H1 (cell line): ENCODE measurements at regions not wholly inside any gene's neighbourhood (a gene's known extent, or its start where the extent isn't known, plus 50 kb on each side); places are given as distances from the start of the nearest gene placed in this dataset.

Experiments used
- CTCF ChIP-seq, 3 experiments: IDR thresholded peaks; 1 replicate in 2 of 3; 2 replicates in 1 of 3; pipeline versions ENCODE4 v1.5.1 to v1.6.1; 2011; ENCODE audit warnings: low read length in 3 of 3, mild to moderate bottlenecking in 3 of 3, inconsistent platforms in 2 of 3, low read depth in 1 of 3, moderate library complexity in 1 of 3; ENCODE audit not compliant: insufficient read depth in 1 of 3; ENCODE audit errors: control extremely low read depth in 1 of 3
- EP300 ChIP-seq, 2 experiments: IDR thresholded peaks; 1 replicate in 1 of 2; 2 replicates in 1 of 2; pipeline ENCODE4 v1.6.1; 2011 to 2012; ENCODE audit warnings: low read depth in 2 of 2, low read length in 2 of 2, mild to moderate bottlenecking in 2 of 2, borderline replicate concordance in 1 of 2, inconsistent platforms in 1 of 2, moderate library complexity in 1 of 2
- GABPA ChIP-seq: IDR thresholded peaks from 2 replicates; pipeline ENCODE4 v1.6.1; 2011; ENCODE audit warnings: mild to moderate bottlenecking, low read length, moderate library complexity, borderline replicate concordance; ENCODE audit not compliant: insufficient read depth
- HDAC6 ChIP-seq: IDR thresholded peaks from one replicate; pipeline ENCODE4 v1.7.1; 2012; ENCODE audit warnings: low read depth, mild to moderate bottlenecking, inconsistent platforms, low read length, moderate library complexity
- JUN ChIP-seq: IDR thresholded peaks from 2 replicates; pipeline ENCODE4 v1.6.1; 2011; ENCODE audit warnings: low read depth, mild to moderate bottlenecking, improper control_type of control experiment, low read length
- POLR2AphosphoS5 ChIP-seq: IDR thresholded peaks from 2 replicates; pipeline ENCODE4 v1.6.1; 2011; ENCODE audit warnings: low read depth, low read length
- RAD21 ChIP-seq, 2 experiments: IDR thresholded peaks in 1 of 2; conservative IDR thresholded peaks in 1 of 2; 2 replicates each; pipeline ENCODE4 v1.6.1; 2011; ENCODE audit warnings: low read depth in 2 of 2, low read length in 2 of 2, improper control_type of control experiment in 1 of 2, inconsistent platforms in 1 of 2, mild to moderate bottlenecking in 1 of 2, moderate library complexity in 1 of 2
- RFX5 ChIP-seq: IDR thresholded peaks from 2 replicates; pipeline ENCODE4 v1.6.1; 2011; ENCODE audit warnings: low read depth, low read length, improper control_type of control experiment, borderline replicate concordance
- SIN3A ChIP-seq, 2 experiments: IDR thresholded peaks in 1 of 2; conservative IDR thresholded peaks in 1 of 2; 2 replicates each; pipeline ENCODE4 v1.6.1; 2011 to 2012; ENCODE audit warnings: low read length in 2 of 2, improper control_type of control experiment in 1 of 2, low read depth in 1 of 2, mild to moderate bottlenecking in 1 of 2
- SP1 ChIP-seq: IDR thresholded peaks from 2 replicates; pipeline ENCODE4 v1.6.1; 2011; ENCODE audit warnings: low read depth, low read length
- TF ChIP-seq, protein P1 (sequence below): IDR thresholded peaks from 2 replicates; pipeline ENCODE4 v1.6.1; 2012; ENCODE audit warnings: low read length, inconsistent platforms
- TF ChIP-seq, protein P2 (sequence below): IDR thresholded peaks from 2 replicates; pipeline ENCODE4 v1.6.1; 2012; ENCODE audit warnings: inconsistent platforms

- TF ChIP-seq RAD21 (IDR thresholded peaks at IDR 0.05 in 1 of 2, conservative IDR thresholded peaks at IDR 0.05 in 1 of 2; ENCODE audit: low read depth in 2 of 2, low read length in 2 of 2), result no peak
- no peak for TF ChIP-seq CTCF (IDR thresholded peaks at IDR 0.05; ENCODE audit: control extremely low read depth in 1 of 3, insufficient read depth in 1 of 3, low read depth in 1 of 3, low read length in 3 of 3)
- TF ChIP-seq, protein P1, sequence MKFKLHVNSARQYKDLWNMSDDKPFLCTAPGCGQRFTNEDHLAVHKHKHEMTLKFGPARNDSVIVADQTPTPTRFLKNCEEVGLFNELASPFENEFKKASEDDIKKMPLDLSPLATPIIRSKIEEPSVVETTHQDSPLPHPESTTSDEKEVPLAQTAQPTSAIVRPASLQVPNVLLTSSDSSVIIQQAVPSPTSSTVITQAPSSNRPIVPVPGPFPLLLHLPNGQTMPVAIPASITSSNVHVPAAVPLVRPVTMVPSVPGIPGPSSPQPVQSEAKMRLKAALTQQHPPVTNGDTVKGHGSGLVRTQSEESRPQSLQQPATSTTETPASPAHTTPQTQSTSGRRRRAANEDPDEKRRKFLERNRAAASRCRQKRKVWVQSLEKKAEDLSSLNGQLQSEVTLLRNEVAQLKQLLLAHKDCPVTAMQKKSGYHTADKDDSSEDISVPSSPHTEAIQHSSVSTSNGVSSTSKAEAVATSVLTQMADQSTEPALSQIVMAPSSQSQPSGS, result no peak
- TF ChIP-seq EP300 (IDR thresholded peaks at IDR 0.05; ENCODE audit: borderline replicate concordance in 1 of 2, low read depth in 2 of 2, low read length in 2 of 2), result no peak
- no peak for TF ChIP-seq JUN
- TF ChIP-seq RFX5, result no peak
- TF ChIP-seq, protein P2, sequence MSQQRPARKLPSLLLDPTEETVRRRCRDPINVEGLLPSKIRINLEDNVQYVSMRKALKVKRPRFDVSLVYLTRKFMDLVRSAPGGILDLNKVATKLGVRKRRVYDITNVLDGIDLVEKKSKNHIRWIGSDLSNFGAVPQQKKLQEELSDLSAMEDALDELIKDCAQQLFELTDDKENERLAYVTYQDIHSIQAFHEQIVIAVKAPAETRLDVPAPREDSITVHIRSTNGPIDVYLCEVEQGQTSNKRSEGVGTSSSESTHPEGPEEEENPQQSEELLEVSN, result no peak
- TF ChIP-seq SP1, result no peak
- no peak for TF ChIP-seq HDAC6
- no peak for TF ChIP-seq GABPA
- no peak for TF ChIP-seq SIN3A (conservative IDR thresholded peaks at IDR 0.05 in 1 of 2, IDR thresholded peaks at IDR 0.05 in 1 of 2; ENCODE audit: low read depth in 1 of 2, low read length in 2 of 2)
- TF ChIP-seq POLR2AphosphoS5, result no peak
These were observed 624.8 kb upstream of the NOVA1 start for GRCh38 chr14:27222671-27223070.
